ENCODE measurements at regions not wholly inside any gene's neighbourhood (a gene's known extent, or its start where the extent isn't known, plus 50 kb on each side); places are given as distances from the start of the nearest gene placed in this dataset.

- Histone ChIP-seq H3K4me3 (no peak overlapping the region), H3K4me1 (no peaks in the 10 kb centered on the region), H3K27me3 (no peaks in the 10 kb centered on the region), H3K27ac (peak overlapping the region in 1 of 2 donors; percentile 10), H3K36me3 (ENCODE audit: low read depth, missing control alignments) (no peaks in the 10 kb centered on the region), H3K9me3 (no peaks in the 10 kb centered on the region)
- no peak for DNase-seq
- intact Hi-C loops (cut with DNase I; ENCODE audit: low total_unique reads): no loop called here
- TF ChIP-seq CTCF (IDR thresholded peaks at IDR 0.05): no peak
- TF ChIP-seq POLR2A (IDR thresholded peaks at IDR 0.05): no peak
- WGBS, 2 donors: 69 to 74% methylated on average over 5 of the region's 5 CpGs
These were observed 71.2 kb upstream of the ECE1 start for GRCh38 chr1:21361506-21361905.

- intact Hi-C loops (cut with DNase I; ENCODE audit: low total_unique reads): no loop called here
- Histone ChIP-seq H3K27me3 (no peaks in the 10 kb centered on the region), H3K4me3 (no peak overlapping the region), H3K27ac (no peak overlapping the region), H3K9me3 (no peaks in the 10 kb centered on the region), H3K4me1 (no peaks in the 10 kb centered on the region), H3K36me3 (ENCODE audit: low read depth, missing control alignments) (no peaks in the 10 kb centered on the region)
- TF ChIP-seq CTCF (IDR thresholded peaks at IDR 0.05): no peak
- 72 to 78% methylated on average over 5 of the region's 5 CpGs for WGBS, 2 donors
- no peak for DNase-seq
These were observed 66.9 kb upstream of the ECE1 start for GRCh38 chr1:21357161-21357560.

GRCh38 chr1:21355956-21356355 lies 65.7 kb upstream of the ECE1 start:
- TF ChIP-seq POLR2A (IDR thresholded peaks at IDR 0.05) (no peak), CTCF (IDR thresholded peaks at IDR 0.05) (no peak)
- no peak for DNase-seq
- H3K27ac ChIP-seq: no peak overlapping the region
- no peaks in the 10 kb centered on the region for H3K36me3 ChIP-seq (ENCODE audit: low read depth, missing control alignments)
- H3K27me3 ChIP-seq: no peaks in the 10 kb centered on the region
- no peak overlapping the region for H3K4me3 ChIP-seq
- H3K4me1 ChIP-seq: no peaks in the 10 kb centered on the region
- intact Hi-C loops (cut with DNase I; ENCODE audit: low total_unique reads): no loop called here
- no peaks in the 10 kb centered on the region for H3K9me3 ChIP-seq
- 70 to 97% methylated on average over 4 to 6 of the region's 6 CpGs for WGBS, 2 donors

- Histone ChIP-seq H3K27ac (no peak overlapping the region), H3K4me3 (no peak overlapping the region), H3K36me3 (ENCODE audit: low read depth, missing control alignments) (no peaks in the 10 kb centered on the region), H3K9me3 (no peaks in the 10 kb centered on the region), H3K27me3 (no peaks in the 10 kb centered on the region), H3K4me1 (no peaks in the 10 kb centered on the region)
- no peak for DNase-seq
- no peak for TF ChIP-seq CTCF (IDR thresholded peaks at IDR 0.05)
- TF ChIP-seq POLR2A (IDR thresholded peaks at IDR 0.05): no peak
- intact Hi-C loops (cut with DNase I; ENCODE audit: low total_unique reads): no loop called here
These were observed 62.3 kb upstream of the ECE1 start for GRCh38 chr1:21352586-21352985.

- no peak overlapping the region for H3K4me3 ChIP-seq
- intact Hi-C loops (cut with DNase I; ENCODE audit: low total_unique reads): no loop called here
- no peaks in the 10 kb centered on the region for H3K27me3 ChIP-seq
- H3K9me3 ChIP-seq: no peaks in the 10 kb centered on the region
- H3K27ac ChIP-seq: no peak overlapping the region
- WGBS, 2 donors: 72 to 75% methylated on average over 6 of the region's 6 CpGs
- no peak for TF ChIP-seq POLR2A (IDR thresholded peaks at IDR 0.05)
- DNase-seq: no peak
- H3K4me1 ChIP-seq: no peaks in the 10 kb centered on the region
- H3K36me3 ChIP-seq (ENCODE audit: low read depth, missing control alignments): no peaks in the 10 kb centered on the region
These were observed 61.6 kb upstream of the ECE1 start for GRCh38 chr1:21351901-21352300.
